ENCODE measurements at regions not wholly inside any gene's neighbourhood (a gene's known extent, or its start where the extent isn't known, plus 50 kb on each side); places are given as distances from the start of the nearest gene placed in this dataset.

- H3K4me1 ChIP-seq: peaks cover 0 to 13% (median 4%) of the 10 kb centered on the region in 3 donors
- DNase-seq: no peak
- H3K36me3 ChIP-seq: no peaks in the 10 kb centered on the region
- WGBS, 2 donors: 57 to 86% methylated on average over 1 of the region's 1 CpG
- no peak overlapping the region for H3K4me3 ChIP-seq
- no peaks in the 10 kb centered on the region for H3K27me3 ChIP-seq
- H3K9me3 ChIP-seq: no peaks in the 10 kb centered on the region
- intact Hi-C loops (cut with DNase I): no loop called here
- no peak for TF ChIP-seq POLR2A (IDR thresholded peaks at IDR 0.05)
- no peak for TF ChIP-seq CTCF (IDR thresholded peaks at IDR 0.05)
- H3K27ac ChIP-seq: no peak overlapping the region
These were observed 1096.8 kb downstream of the ADGRL2 start for GRCh38 chr1:82897549-82897948.

GRCh38 chr1:82896036-82896435 lies 1095.3 kb downstream of the ADGRL2 start:
- no peaks in the 10 kb centered on the region for H3K36me3 ChIP-seq
- H3K27me3 ChIP-seq: no peaks in the 10 kb centered on the region
- intact Hi-C loops (cut with DNase I): no loop called here
- no peak overlapping the region for H3K4me3 ChIP-seq
- no peak overlapping the region for H3K27ac ChIP-seq
- H3K4me1 ChIP-seq: peaks cover 0 to 2% (median 2%) of the 10 kb centered on the region in 3 donors
- TF ChIP-seq POLR2A (IDR thresholded peaks at IDR 0.05) (no peak), CTCF (IDR thresholded peaks at IDR 0.05) (no peak)
- no peak for DNase-seq
- no peaks in the 10 kb centered on the region for H3K9me3 ChIP-seq

- no peaks in the 10 kb centered on the region for H3K9me3 ChIP-seq
- intact Hi-C loops (cut with DNase I): no loop called here
- WGBS, 2 donors: 70 to 93% methylated on average over 2 to 3 of the region's 3 CpGs
These were observed 1093.9 kb downstream of the ADGRL2 start for GRCh38 chr1:82894635-82895034.

GRCh38 chr1:82893712-82894470 lies 1093.2 kb downstream of the ADGRL2 start:
- Histone ChIP-seq H3K4me1 (no peaks in the 10 kb centered on the region), H3K36me3 (no peaks in the 10 kb centered on the region), H3K27me3 (no peaks in the 10 kb centered on the region), H3K9me3 (no peaks in the 10 kb centered on the region), H3K4me3 (no peak overlapping the region), H3K27ac (no peak overlapping the region)
- 59 to 67% methylated on average over 5 of the region's 5 CpGs for WGBS, 2 donors
- no peak for TF ChIP-seq CTCF (IDR thresholded peaks at IDR 0.05)
- intact Hi-C loops (cut with DNase I): no loop called here
- DNase-seq: no peak

More at GRCh38 chr1:82894635-82895034, 1093.9 kb downstream of the ADGRL2 start:
- no peak for DNase-seq
- H3K27ac ChIP-seq: no peak overlapping the region
- no peaks in the 10 kb centered on the region for H3K27me3 ChIP-seq
- H3K4me3 ChIP-seq: no peak overlapping the region
- H3K4me1 ChIP-seq: no peaks in the 10 kb centered on the region
- TF ChIP-seq CTCF (IDR thresholded peaks at IDR 0.05) (no peak), POLR2A (IDR thresholded peaks at IDR 0.05) (no peak)
- H3K36me3 ChIP-seq: no peaks in the 10 kb centered on the region

- H3K4me3 ChIP-seq: no peak overlapping the region
- TF ChIP-seq POLR2A (IDR thresholded peaks at IDR 0.05) (no peak), CTCF (IDR thresholded peaks at IDR 0.05) (no peak)
- intact Hi-C loops (cut with DNase I): no loop called here
- DNase-seq: no peak
- no peaks in the 10 kb centered on the region for H3K36me3 ChIP-seq
- H3K4me1 ChIP-seq: peaks cover 0 to 11% (median 3%) of the 10 kb centered on the region in 3 donors
- 38 to 44% methylated on average over 3 of the region's 3 CpGs for WGBS, 2 donors
- no peak overlapping the region for H3K27ac ChIP-seq
- H3K9me3 ChIP-seq: no peaks in the 10 kb centered on the region
- H3K27me3 ChIP-seq: no peaks in the 10 kb centered on the region
These were observed 1079.8 kb downstream of the ADGRL2 start for GRCh38 chr1:82880506-82880905.
